ENCODE measurements at regions not wholly inside any gene's neighbourhood (a gene's known extent, or its start where the extent isn't known, plus 50 kb on each side); places are given as distances from the start of the nearest gene placed in this dataset.

- H3K4me3 ChIP-seq (ENCODE audit: low read depth, low read length): no peak overlapping the region
- DNase-seq (ENCODE audit: low read depth): no peak
- TF ChIP-seq, protein P1, sequence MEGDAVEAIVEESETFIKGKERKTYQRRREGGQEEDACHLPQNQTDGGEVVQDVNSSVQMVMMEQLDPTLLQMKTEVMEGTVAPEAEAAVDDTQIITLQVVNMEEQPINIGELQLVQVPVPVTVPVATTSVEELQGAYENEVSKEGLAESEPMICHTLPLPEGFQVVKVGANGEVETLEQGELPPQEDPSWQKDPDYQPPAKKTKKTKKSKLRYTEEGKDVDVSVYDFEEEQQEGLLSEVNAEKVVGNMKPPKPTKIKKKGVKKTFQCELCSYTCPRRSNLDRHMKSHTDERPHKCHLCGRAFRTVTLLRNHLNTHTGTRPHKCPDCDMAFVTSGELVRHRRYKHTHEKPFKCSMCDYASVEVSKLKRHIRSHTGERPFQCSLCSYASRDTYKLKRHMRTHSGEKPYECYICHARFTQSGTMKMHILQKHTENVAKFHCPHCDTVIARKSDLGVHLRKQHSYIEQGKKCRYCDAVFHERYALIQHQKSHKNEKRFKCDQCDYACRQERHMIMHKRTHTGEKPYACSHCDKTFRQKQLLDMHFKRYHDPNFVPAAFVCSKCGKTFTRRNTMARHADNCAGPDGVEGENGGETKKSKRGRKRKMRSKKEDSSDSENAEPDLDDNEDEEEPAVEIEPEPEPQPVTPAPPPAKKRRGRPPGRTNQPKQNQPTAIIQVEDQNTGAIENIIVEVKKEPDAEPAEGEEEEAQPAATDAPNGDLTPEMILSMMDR (IDR thresholded peaks at IDR 0.05; ENCODE audit: insufficient read depth, low read length): no peak
These were observed 279.1 kb upstream of the PLET1 start for GRCh38 chr11:112539741-112540140.

DNA sequence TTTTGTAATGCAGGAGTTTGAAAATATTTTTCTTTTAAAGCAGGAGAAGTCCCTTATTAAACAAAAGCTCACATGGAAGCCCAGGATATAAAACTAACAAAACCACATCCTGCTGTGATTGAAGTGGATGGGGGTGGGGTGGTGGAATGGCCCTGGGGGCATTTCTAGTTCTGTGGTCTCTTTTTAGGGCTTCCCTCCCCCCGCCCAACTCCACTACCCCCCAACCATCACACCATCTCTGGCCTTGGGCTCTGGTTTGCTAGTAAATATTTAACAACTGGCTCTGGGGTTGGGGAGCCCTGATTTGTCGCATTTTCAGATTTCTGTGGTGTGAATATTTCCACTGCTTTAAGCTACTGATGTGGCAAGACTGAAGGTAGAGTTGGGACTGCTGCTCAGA is 279.6 kb upstream of the PLET1 start:
- no peak overlapping the region for H3K4me3 ChIP-seq (ENCODE audit: low read depth, low read length)
- TF ChIP-seq, protein P1 (IDR thresholded peaks at IDR 0.05; ENCODE audit: insufficient read depth, low read length): no peak

GRCh38 chr11:112541140-112542046 is 280.7 kb upstream of the PLET1 start:
- TF ChIP-seq, protein P1 (IDR thresholded peaks at IDR 0.05; ENCODE audit: insufficient read depth, low read length): no peak
- no peak overlapping the region for H3K4me3 ChIP-seq (ENCODE audit: low read depth, low read length)
- DNase-seq (ENCODE audit: low read depth): no peak

More for the DNA sequence above, 279.6 kb upstream of the PLET1 start:
- no peak for DNase-seq (ENCODE audit: low read depth)

DNA sequence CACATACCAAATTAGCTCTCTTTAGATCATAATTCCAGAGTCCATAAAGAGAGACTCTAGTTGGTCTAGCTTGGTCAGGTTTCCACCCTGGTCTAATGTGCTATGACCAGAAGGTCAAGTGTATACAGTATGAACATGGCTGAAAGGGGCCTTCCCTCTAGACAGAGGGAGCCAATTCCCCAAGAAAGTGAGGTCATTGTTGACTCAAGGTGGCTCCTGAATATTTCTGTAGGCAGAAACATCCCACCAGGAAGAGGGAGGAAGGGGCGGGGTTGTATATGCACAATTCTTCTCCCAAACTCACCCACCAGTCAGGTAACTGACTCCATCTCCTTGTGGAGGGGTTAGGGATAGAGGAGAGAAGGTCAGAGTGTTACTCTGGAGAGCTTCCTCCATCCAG is 281.8 kb upstream of the PLET1 start:
- no peak overlapping the region for H3K4me3 ChIP-seq (ENCODE audit: low read depth, low read length)
- TF ChIP-seq, protein P1 (IDR thresholded peaks at IDR 0.05; ENCODE audit: insufficient read depth, low read length): no peak
- DNase-seq (ENCODE audit: low read depth): no peak

GRCh38 chr11:112543390-112543789 is 282.7 kb upstream of the PLET1 start:
- H3K4me3 ChIP-seq (ENCODE audit: low read depth, low read length): no peak overlapping the region
- TF ChIP-seq, protein P1 (IDR thresholded peaks at IDR 0.05; ENCODE audit: insufficient read depth, low read length): no peak
- DNase-seq (ENCODE audit: low read depth): no peak

DNA sequence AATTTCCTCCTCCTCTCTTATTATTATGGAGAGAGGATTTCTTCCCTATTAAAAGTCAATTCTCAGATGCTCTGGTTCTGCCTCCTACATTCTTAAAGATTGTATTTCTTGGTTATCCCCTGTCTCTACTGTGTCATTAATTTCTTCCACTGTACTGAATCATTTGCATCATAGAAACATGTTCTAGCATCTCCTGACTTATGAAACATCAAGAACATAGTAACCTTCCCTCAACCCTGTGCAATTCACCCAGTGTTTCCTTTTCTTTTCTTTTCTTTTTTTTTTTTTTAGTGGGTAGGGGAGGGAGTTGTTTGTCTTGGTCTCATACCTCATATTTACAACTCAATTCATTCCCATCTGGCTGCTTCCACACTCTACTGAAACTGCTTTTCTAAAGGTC is 288.0 kb upstream of the PLET1 start:
- H3K4me3 ChIP-seq (ENCODE audit: low read depth, low read length): no peak overlapping the region
- DNase-seq (ENCODE audit: low read depth): no peak
- TF ChIP-seq, protein P1 (IDR thresholded peaks at IDR 0.05; ENCODE audit: insufficient read depth, low read length): no peak
